Neural cell (in vitro differentiated cells): ENCODE measurements at regions not wholly inside any gene's neighbourhood (a gene's known extent, or its start where the extent isn't known, plus 50 kb on each side); places are given as distances from the start of the nearest gene placed in this dataset.

ENCODE experiments used
- H2AFZ ChIP-seq: fragments of 200-600, 300-800 bp; sonication (generic), shearing (Covaris generic); 2 replicates; pipeline ENCODE4 v1.6.0; 2014; ENCODE audit warnings: low read depth, mild to moderate bottlenecking, antibody characterized with exemption, low read length, moderate library complexity
- H3F3A ChIP-seq: fragments of 200-600 bp; shearing (Covaris generic); 2 replicates; pipeline ENCODE4 v1.6.1; 2016; ENCODE audit warnings: mild to moderate bottlenecking, moderate library complexity, mixed read lengths, antibody characterized with exemption, low read length; ENCODE audit not compliant: insufficient read depth, poor library complexity, severe bottlenecking
- H3K27ac ChIP-seq: fragments of 200-600, 300-800 bp; sonication (generic), shearing (Covaris generic); 2 replicates; pipeline ENCODE4 v1.5.1; 2014; ENCODE audit warnings: mild to moderate bottlenecking, low read length, moderate library complexity
- H3K27me3 ChIP-seq: fragments of 300-800, 200-600 bp; sonication (generic), shearing (Covaris generic); 2 replicates; pipeline ENCODE4 v1.6.0; 2014; ENCODE audit warnings: mild to moderate bottlenecking, low read depth, low read length, moderate library complexity; ENCODE audit not compliant: insufficient read depth
- H3K36me3 ChIP-seq: fragments of 300-800, 200-600 bp; sonication (generic), shearing (Covaris generic); 2 replicates; pipeline ENCODE4 v1.5.1; 2014; ENCODE audit warnings: mild to moderate bottlenecking, antibody characterized with exemption, low read length, moderate library complexity; ENCODE audit not compliant: insufficient read depth
- H3K4me2 ChIP-seq: fragments of 300-800, 200-600 bp; sonication (generic), shearing (Covaris generic); 2 replicates; pipeline ENCODE4 v1.6.0; 2014; ENCODE audit warnings: mild to moderate bottlenecking, low read length
- H3K4me3 ChIP-seq: fragments of 300-800, 200-600 bp; sonication (generic), shearing (Covaris generic); 2 replicates; pipeline ENCODE4 v1.5.1; 2014; ENCODE audit warnings: mild to moderate bottlenecking, low read length, moderate library complexity
- H3K79me2 ChIP-seq: fragments of 200-600 bp; shearing (Covaris generic); replicated peaks from 2 replicates; pipeline ENCODE4 v1.6.0; 2014; ENCODE audit warnings: mild to moderate bottlenecking, low read length, moderate library complexity; ENCODE audit not compliant: insufficient read depth
- H3K9ac ChIP-seq: fragments of 300-800, 200-600 bp; sonication (generic), shearing (Covaris generic); 2 replicates; pipeline ENCODE4 v1.6.1; 2016; ENCODE audit warnings: mild to moderate bottlenecking, low read length, mixed read lengths
- H3K9me2 ChIP-seq: fragments of 200-600 bp; shearing (Covaris generic); 2 replicates; pipeline ENCODE4 v1.6.1; 2016; ENCODE audit warnings: mild to moderate bottlenecking, low read length, mixed read lengths; ENCODE audit not compliant: insufficient read depth
- H3K9me3 ChIP-seq: fragments of 200-600, 300-800 bp; sonication (generic), shearing (Covaris generic); 2 replicates; pipeline ENCODE4 v1.6.1; 2016; ENCODE audit warnings: mild to moderate bottlenecking, mixed run types, low read length, moderate library complexity, mixed read lengths
- H4K20me1 ChIP-seq: fragments of 200-600 bp; shearing (Covaris generic); 2 replicates; pipeline ENCODE4 v1.6.1; 2016; ENCODE audit warnings: mild to moderate bottlenecking, mixed run types; ENCODE audit not compliant: insufficient read depth
- CTCF ChIP-seq: fragments of 450-650 bp; IDR thresholded peaks from 2 replicates; pipeline ENCODE4 v1.5.1; 2014; ENCODE audit warnings: antibody characterized with exemption, mild to moderate bottlenecking, moderate library complexity; ENCODE audit not compliant: poor library complexity, severe bottlenecking
- EP300 ChIP-seq: fragments of 450-650 bp; conservative IDR thresholded peaks from 2 replicates; pipeline ENCODE4 v1.6.1; 2014; ENCODE audit warnings: antibody characterized with exemption, mild to moderate bottlenecking, moderate library complexity; ENCODE audit not compliant: poor library complexity, severe bottlenecking
- EZH2 ChIP-seq: fragments of 200-600, 300-800 bp; shearing (Covaris generic), sonication (generic); IDR thresholded peaks from 2 replicates; pipeline ENCODE4 v1.6.1; 2014; ENCODE audit warnings: antibody characterized with exemption, low read length, borderline replicate concordance, mild to moderate bottlenecking; ENCODE audit not compliant: insufficient read depth, poor library complexity, severe bottlenecking
- MXI1 ChIP-seq: fragments of 450-650 bp; conservative IDR thresholded peaks from 2 replicates; pipeline ENCODE4 v1.6.1; 2014; ENCODE audit warnings: antibody characterized with exemption, mild to moderate bottlenecking; ENCODE audit not compliant: poor library complexity, severe bottlenecking
- POLR2AphosphoS5 ChIP-seq: IDR thresholded peaks from 2 replicates; pipeline ENCODE4 v1.6.1; 2012
- RAD21 ChIP-seq: fragments of 450-650 bp; conservative IDR thresholded peaks from 2 replicates; pipeline ENCODE4 v1.6.1; 2014; ENCODE audit warnings: antibody characterized with exemption, mild to moderate bottlenecking, moderate library complexity
- SMC3 ChIP-seq: fragments of 450-650 bp; conservative IDR thresholded peaks from 2 replicates; pipeline ENCODE4 v1.6.1; 2014; ENCODE audit warnings: antibody characterized with exemption, mild to moderate bottlenecking, moderate library complexity; ENCODE audit not compliant: poor library complexity
- TAF1 ChIP-seq: IDR thresholded peaks from 2 replicates; pipeline ENCODE4 v1.6.1; 2012; ENCODE audit warnings: low read depth
- TF ChIP-seq, protein P1 (sequence below): IDR thresholded peaks from 2 replicates; pipeline ENCODE4 v1.6.1; 2012; ENCODE audit warnings: borderline replicate concordance

DNA sequence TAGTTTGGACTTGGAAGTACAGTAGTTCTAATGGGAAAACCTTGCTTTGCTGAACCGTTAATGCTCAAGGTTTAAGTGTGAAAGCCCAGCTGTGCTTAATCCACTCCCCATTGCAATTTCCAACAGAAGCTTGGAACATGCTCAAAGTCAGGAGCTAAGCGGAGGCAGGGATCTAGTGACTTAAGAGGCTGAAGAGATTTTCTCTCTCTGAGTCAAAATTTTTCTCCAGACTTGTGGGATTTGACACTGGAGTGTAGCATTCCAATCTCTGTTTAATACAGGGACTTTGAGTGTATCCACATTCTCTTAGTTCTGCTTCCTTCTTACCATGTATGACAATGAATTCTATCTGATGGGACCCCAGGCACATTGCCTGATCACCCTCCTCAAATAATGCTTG lies 471.8 kb downstream of the KIF4B start:
- H2AFZ ChIP-seq: no peak overlapping the region
- no peak overlapping the region for H3K27ac ChIP-seq
- no peaks in the 10 kb centered on the region for H3K79me2 ChIP-seq
- H3K9me2 ChIP-seq: no peaks in the 10 kb centered on the region
- H3K36me3 ChIP-seq: no peaks in the 10 kb centered on the region
- H3K27me3 ChIP-seq: no peaks in the 10 kb centered on the region
- H3K4me2 ChIP-seq: no peak overlapping the region
- no peak overlapping the region for H3K9ac ChIP-seq
- no peaks in the 10 kb centered on the region for H3K9me3 ChIP-seq
- no peaks in the 10 kb centered on the region for H4K20me1 ChIP-seq
- TF ChIP-seq EZH2 (no peak), TAF1 (no peak), CTCF (no peak), EP300 (no peak), RAD21 (no peak), MXI1 (no peak), POLR2AphosphoS5 (no peak)
- TF ChIP-seq, protein P1, sequence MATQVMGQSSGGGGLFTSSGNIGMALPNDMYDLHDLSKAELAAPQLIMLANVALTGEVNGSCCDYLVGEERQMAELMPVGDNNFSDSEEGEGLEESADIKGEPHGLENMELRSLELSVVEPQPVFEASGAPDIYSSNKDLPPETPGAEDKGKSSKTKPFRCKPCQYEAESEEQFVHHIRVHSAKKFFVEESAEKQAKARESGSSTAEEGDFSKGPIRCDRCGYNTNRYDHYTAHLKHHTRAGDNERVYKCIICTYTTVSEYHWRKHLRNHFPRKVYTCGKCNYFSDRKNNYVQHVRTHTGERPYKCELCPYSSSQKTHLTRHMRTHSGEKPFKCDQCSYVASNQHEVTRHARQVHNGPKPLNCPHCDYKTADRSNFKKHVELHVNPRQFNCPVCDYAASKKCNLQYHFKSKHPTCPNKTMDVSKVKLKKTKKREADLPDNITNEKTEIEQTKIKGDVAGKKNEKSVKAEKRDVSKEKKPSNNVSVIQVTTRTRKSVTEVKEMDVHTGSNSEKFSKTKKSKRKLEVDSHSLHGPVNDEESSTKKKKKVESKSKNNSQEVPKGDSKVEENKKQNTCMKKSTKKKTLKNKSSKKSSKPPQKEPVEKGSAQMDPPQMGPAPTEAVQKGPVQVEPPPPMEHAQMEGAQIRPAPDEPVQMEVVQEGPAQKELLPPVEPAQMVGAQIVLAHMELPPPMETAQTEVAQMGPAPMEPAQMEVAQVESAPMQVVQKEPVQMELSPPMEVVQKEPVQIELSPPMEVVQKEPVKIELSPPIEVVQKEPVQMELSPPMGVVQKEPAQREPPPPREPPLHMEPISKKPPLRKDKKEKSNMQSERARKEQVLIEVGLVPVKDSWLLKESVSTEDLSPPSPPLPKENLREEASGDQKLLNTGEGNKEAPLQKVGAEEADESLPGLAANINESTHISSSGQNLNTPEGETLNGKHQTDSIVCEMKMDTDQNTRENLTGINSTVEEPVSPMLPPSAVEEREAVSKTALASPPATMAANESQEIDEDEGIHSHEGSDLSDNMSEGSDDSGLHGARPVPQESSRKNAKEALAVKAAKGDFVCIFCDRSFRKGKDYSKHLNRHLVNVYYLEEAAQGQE: no peak
- H3F3A ChIP-seq: no peaks in the 10 kb centered on the region
- H3K4me3 ChIP-seq: no peak overlapping the region

DNA sequence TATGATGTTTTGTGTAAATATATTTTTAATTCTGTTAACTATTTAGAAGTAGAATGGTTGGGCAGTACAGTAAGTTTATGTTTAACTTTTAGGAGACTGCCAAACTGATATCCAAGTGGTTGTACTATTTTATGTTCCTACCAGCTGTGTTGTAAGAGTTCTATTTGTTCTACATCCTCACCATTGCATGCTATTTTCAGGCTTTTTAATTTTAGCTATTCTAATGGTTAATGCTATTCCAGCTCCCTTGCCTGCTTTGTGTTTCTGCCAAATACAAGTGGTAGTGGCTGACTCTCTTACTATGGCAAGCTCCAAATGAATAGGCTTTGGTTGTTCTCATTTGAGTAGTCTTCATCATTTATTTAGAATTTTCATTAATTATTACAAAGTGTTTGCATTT lies 476.4 kb downstream of the KIF4B start:
- no peak for TF ChIP-seq EZH2
- no peak for TF ChIP-seq POLR2AphosphoS5
- TF ChIP-seq, protein P1: no peak
- no peak for TF ChIP-seq MXI1
- no peak for TF ChIP-seq RAD21
- no peak for TF ChIP-seq EP300
- no peak for TF ChIP-seq CTCF
- TF ChIP-seq SMC3: no peak
- TF ChIP-seq TAF1: no peak
- no peak overlapping the region for H3K4me3 ChIP-seq
- H2AFZ ChIP-seq: no peak overlapping the region
- no peak overlapping the region for H3K9ac ChIP-seq
- no peaks in the 10 kb centered on the region for H3K36me3 ChIP-seq
- H3K79me2 ChIP-seq: no peaks in the 10 kb centered on the region
- no peaks in the 10 kb centered on the region for H3K9me2 ChIP-seq
- H4K20me1 ChIP-seq: no peaks in the 10 kb centered on the region
- H3K27ac ChIP-seq: no peak overlapping the region
- H3K27me3 ChIP-seq: no peaks in the 10 kb centered on the region
- no peaks in the 10 kb centered on the region for H3K9me3 ChIP-seq
- no peaks in the 10 kb centered on the region for H3F3A ChIP-seq
- H3K4me2 ChIP-seq: no peak overlapping the region
